ENCODE measurements at regions not wholly inside any gene's neighbourhood (a gene's known extent, or its start where the extent isn't known, plus 50 kb on each side); places are given as distances from the start of the nearest gene placed in this dataset.

DNA sequence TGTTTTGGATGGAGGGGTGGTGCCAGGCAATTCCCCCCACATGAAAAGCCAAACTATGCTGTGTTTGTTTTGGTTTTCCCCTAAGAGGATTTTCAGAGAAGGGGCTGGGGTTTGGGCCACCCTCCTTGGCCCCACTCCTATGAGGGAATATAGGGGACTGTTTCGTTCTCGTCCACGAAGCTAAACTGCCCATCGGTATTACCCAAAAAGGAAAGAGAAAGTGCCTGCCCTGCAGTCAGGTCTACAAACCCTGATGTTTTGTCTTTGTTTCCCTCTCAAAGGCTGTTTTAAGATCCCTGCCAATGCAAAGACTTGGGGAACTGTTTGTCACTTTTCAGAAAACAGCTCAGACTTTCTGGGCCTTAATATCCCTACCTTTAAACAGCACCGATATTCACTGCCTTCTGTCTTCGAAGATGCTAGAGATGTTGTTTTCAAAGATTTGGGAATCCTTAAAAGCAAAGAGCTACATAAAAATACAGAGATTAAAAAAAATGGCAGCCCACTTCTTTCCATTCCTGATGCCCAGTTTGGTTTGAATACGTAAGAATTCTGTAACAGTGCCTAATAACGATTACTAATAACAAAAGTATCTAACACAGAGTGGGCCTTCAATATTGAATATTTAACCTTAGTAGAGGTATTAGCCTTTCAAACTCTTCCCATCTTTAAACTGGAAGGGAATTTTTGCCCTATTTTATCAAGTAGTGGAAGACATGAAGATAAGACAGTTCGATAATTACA is 518.4 kb downstream of the MED13L start:
- TF ChIP-seq, protein P1, sequence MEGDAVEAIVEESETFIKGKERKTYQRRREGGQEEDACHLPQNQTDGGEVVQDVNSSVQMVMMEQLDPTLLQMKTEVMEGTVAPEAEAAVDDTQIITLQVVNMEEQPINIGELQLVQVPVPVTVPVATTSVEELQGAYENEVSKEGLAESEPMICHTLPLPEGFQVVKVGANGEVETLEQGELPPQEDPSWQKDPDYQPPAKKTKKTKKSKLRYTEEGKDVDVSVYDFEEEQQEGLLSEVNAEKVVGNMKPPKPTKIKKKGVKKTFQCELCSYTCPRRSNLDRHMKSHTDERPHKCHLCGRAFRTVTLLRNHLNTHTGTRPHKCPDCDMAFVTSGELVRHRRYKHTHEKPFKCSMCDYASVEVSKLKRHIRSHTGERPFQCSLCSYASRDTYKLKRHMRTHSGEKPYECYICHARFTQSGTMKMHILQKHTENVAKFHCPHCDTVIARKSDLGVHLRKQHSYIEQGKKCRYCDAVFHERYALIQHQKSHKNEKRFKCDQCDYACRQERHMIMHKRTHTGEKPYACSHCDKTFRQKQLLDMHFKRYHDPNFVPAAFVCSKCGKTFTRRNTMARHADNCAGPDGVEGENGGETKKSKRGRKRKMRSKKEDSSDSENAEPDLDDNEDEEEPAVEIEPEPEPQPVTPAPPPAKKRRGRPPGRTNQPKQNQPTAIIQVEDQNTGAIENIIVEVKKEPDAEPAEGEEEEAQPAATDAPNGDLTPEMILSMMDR (IDR thresholded peaks at IDR 0.05), result no peak
- TF ChIP-seq POLR2A (IDR thresholded peaks at IDR 0.05), result no peak
